ENCODE measurements at regions not wholly inside any gene's neighbourhood (a gene's known extent, or its start where the extent isn't known, plus 50 kb on each side); places are given as distances from the start of the nearest gene placed in this dataset.
"Not testable (repeated sequence)": the region's sequence is repeated elsewhere in the genome, so short reads cannot be mapped to it uniquely, and the experiment has no call there.

- peaks cover 0 to 4% of the 10 kb centered on the region in 2 donors for H3K4me1 ChIP-seq (ENCODE audit: control insufficient read depth in 2 of 2, insufficient read depth in 1 of 2, low read depth in 1 of 2, low read length in 2 of 2)
- DNase-seq (ENCODE audit: low spot score), result no peak
- no peak overlapping the region for H2BK12ac ChIP-seq (ENCODE audit: low read length)
- no peaks in the 10 kb centered on the region for H3K9me3 ChIP-seq (replicated peaks in 1 of 2; ENCODE audit: control insufficient read depth in 2 of 2, insufficient read depth in 1 of 2, low read depth in 1 of 2, low read length in 2 of 2)
- no peak overlapping the region for H2AK5ac ChIP-seq (ENCODE audit: low read depth, low read length)
- no peak overlapping the region for H3K18ac ChIP-seq (ENCODE audit: low read length)
- no peaks in the 10 kb centered on the region for H3K36me3 ChIP-seq (replicated peaks in 1 of 2; ENCODE audit: control insufficient read depth in 2 of 2, insufficient read depth in 2 of 2, low read length in 2 of 2)
- no peak overlapping the region for H3K27ac ChIP-seq (replicated peaks; ENCODE audit: low read length)
- no peak overlapping the region for H3K14ac ChIP-seq (ENCODE audit: low read length)
- H2BK5ac ChIP-seq (ENCODE audit: low read length), result no peak overlapping the region
- H3K23ac ChIP-seq (ENCODE audit: low read depth, low read length, poor library complexity), result no peak overlapping the region
- no peak overlapping the region for H2BK120ac ChIP-seq (ENCODE audit: low read depth, low read length)
- no peak overlapping the region for H2AFZ ChIP-seq (ENCODE audit: low read length)
- no peak overlapping the region for H2BK15ac ChIP-seq (ENCODE audit: low read length)
- no peaks in the 10 kb centered on the region for H3K27me3 ChIP-seq (ENCODE audit: control insufficient read depth in 3 of 3, insufficient read depth in 3 of 3, low read depth in 1 of 3, low read length in 3 of 3)
- no peak overlapping the region for H4K8ac ChIP-seq (ENCODE audit: low read depth, low read length)
- no peak overlapping the region for H3K4ac ChIP-seq (ENCODE audit: low read length)
- WGBS, 2 donors (ENCODE audit: extremely low coverage in 2 of 2, insufficient read length in 2 of 2, insufficient replicate concordance in 1 of 2), result no CpG with 5 or more reads among the region's 3 CpGs
- no peak overlapping the region for H4K91ac ChIP-seq (ENCODE audit: low read depth, low read length, poor library complexity)
- no peak overlapping the region for H3K4me2 ChIP-seq (ENCODE audit: insufficient read depth, low read length, poor library complexity, severe bottlenecking)
- no peak overlapping the region for H3K4me3 ChIP-seq (ENCODE audit: low read length in 2 of 2)
- H3K9ac ChIP-seq (ENCODE audit: low read depth, low read length, poor library complexity), result no peak overlapping the region
- H3K79me1 ChIP-seq (ENCODE audit: low read depth, low read length), result no peaks in the 10 kb centered on the region
Observed at GRCh38 chr4:102403116-102403515, 57.8 kb upstream of the SLC39A8 start.

- no peaks in the 10 kb centered on the region for H3K9me3 ChIP-seq (replicated peaks in 1 of 2; ENCODE audit: control insufficient read depth in 2 of 2, insufficient read depth in 1 of 2, low read depth in 1 of 2, low read length in 2 of 2)
- no peak for DNase-seq (ENCODE audit: low spot score)
- H3K4me3 ChIP-seq (ENCODE audit: low read length in 2 of 2), result no peak overlapping the region
- H2AFZ ChIP-seq (ENCODE audit: low read length), result no peak overlapping the region
- H3K14ac ChIP-seq (ENCODE audit: low read length), result no peak overlapping the region
- H3K4ac ChIP-seq (ENCODE audit: low read length), result no peak overlapping the region
- H3K9ac ChIP-seq (ENCODE audit: low read depth, low read length, poor library complexity), result no peak overlapping the region
- no peak overlapping the region for H2AK5ac ChIP-seq (ENCODE audit: low read depth, low read length)
- peaks cover 0 to 4% of the 10 kb centered on the region in 2 donors for H3K4me1 ChIP-seq (ENCODE audit: control insufficient read depth in 2 of 2, insufficient read depth in 1 of 2, low read depth in 1 of 2, low read length in 2 of 2)
- H3K79me1 ChIP-seq (ENCODE audit: low read depth, low read length), result no peaks in the 10 kb centered on the region
- no peaks in the 10 kb centered on the region for H3K27me3 ChIP-seq (ENCODE audit: control insufficient read depth in 3 of 3, insufficient read depth in 3 of 3, low read depth in 1 of 3, low read length in 3 of 3)
- H4K8ac ChIP-seq (ENCODE audit: low read depth, low read length), result no peak overlapping the region
- H3K18ac ChIP-seq (ENCODE audit: low read length), result no peak overlapping the region
- WGBS, 2 donors (ENCODE audit: extremely low coverage in 2 of 2, insufficient read length in 2 of 2, insufficient replicate concordance in 1 of 2), result no CpG with 5 or more reads among the region's 1 CpG
- H3K4me2 ChIP-seq (ENCODE audit: insufficient read depth, low read length, poor library complexity, severe bottlenecking), result no peak overlapping the region
- no peak overlapping the region for H2BK120ac ChIP-seq (ENCODE audit: low read depth, low read length)
- no peak overlapping the region for H2BK15ac ChIP-seq (ENCODE audit: low read length)
- H2BK12ac ChIP-seq (ENCODE audit: low read length), result no peak overlapping the region
- H4K91ac ChIP-seq (ENCODE audit: low read depth, low read length, poor library complexity), result no peak overlapping the region
- H3K27ac ChIP-seq (replicated peaks; ENCODE audit: low read length), result no peak overlapping the region
- no peak overlapping the region for H2BK5ac ChIP-seq (ENCODE audit: low read length)
- no peak overlapping the region for H3K23ac ChIP-seq (ENCODE audit: low read depth, low read length, poor library complexity)
- no peaks in the 10 kb centered on the region for H3K36me3 ChIP-seq (replicated peaks in 1 of 2; ENCODE audit: control insufficient read depth in 2 of 2, insufficient read depth in 2 of 2, low read length in 2 of 2)
Observed at GRCh38 chr4:102404431-102404969, 59.2 kb upstream of the SLC39A8 start.

GRCh38 chr4:102405821-102406401 lies 60.6 kb upstream of the SLC39A8 start:
- Histone ChIP-seq H3K18ac (ENCODE audit: low read length) (no peak overlapping the region), H2BK12ac (ENCODE audit: low read length) (no peak overlapping the region), H3K4ac (ENCODE audit: low read length) (no peak overlapping the region), H3K23ac (ENCODE audit: low read depth, low read length, poor library complexity) (no peak overlapping the region), H2AFZ (ENCODE audit: low read length) (no peak overlapping the region), H2AK5ac (ENCODE audit: low read depth, low read length) (no peak overlapping the region), H2BK120ac (ENCODE audit: low read depth, low read length) (no peak overlapping the region), H3K36me3 (replicated peaks in 1 of 2; ENCODE audit: control insufficient read depth in 2 of 2, insufficient read depth in 2 of 2, low read length in 2 of 2) (no peaks in the 10 kb centered on the region), H3K4me2 (ENCODE audit: insufficient read depth, low read length, poor library complexity, severe bottlenecking) (no peak overlapping the region), H3K4me3 (ENCODE audit: low read length in 2 of 2) (no peak overlapping the region), H3K27ac (replicated peaks; ENCODE audit: low read length) (no peak overlapping the region), H2BK5ac (ENCODE audit: low read length) (no peak overlapping the region), H3K9me3 (replicated peaks in 1 of 2; ENCODE audit: control insufficient read depth in 2 of 2, insufficient read depth in 1 of 2, low read depth in 1 of 2, low read length in 2 of 2) (no peaks in the 10 kb centered on the region), H4K91ac (ENCODE audit: low read depth, low read length, poor library complexity) (no peak overlapping the region), H3K9ac (ENCODE audit: low read depth, low read length, poor library complexity) (no peak overlapping the region), H3K14ac (ENCODE audit: low read length) (no peak overlapping the region), H2BK15ac (ENCODE audit: low read length) (no peak overlapping the region), H3K4me1 (ENCODE audit: control insufficient read depth in 2 of 2, insufficient read depth in 1 of 2, low read depth in 1 of 2, low read length in 2 of 2) (peaks cover 0 to 4% of the 10 kb centered on the region in 2 donors), H3K27me3 (ENCODE audit: control insufficient read depth in 3 of 3, insufficient read depth in 3 of 3, low read depth in 1 of 3, low read length in 3 of 3) (no peaks in the 10 kb centered on the region), H3K79me1 (ENCODE audit: low read depth, low read length) (no peaks in the 10 kb centered on the region), H4K8ac (ENCODE audit: low read depth, low read length) (no peak overlapping the region)
- no CpG with 5 or more reads among the region's 3 CpGs for WGBS, 2 donors (ENCODE audit: extremely low coverage in 2 of 2, insufficient read length in 2 of 2, insufficient replicate concordance in 1 of 2)
- DNase-seq (ENCODE audit: low spot score), result no peak

- H2BK120ac ChIP-seq (ENCODE audit: low read depth, low read length); H2AFZ ChIP-seq (ENCODE audit: low read length); H4K91ac ChIP-seq (ENCODE audit: low read depth, low read length, poor library complexity); H2BK15ac ChIP-seq (ENCODE audit: low read length); H3K4ac ChIP-seq (ENCODE audit: low read length); H3K4me3 ChIP-seq (ENCODE audit: low read length in 2 of 2); H3K9ac ChIP-seq (ENCODE audit: low read depth, low read length, poor library complexity); H2BK5ac ChIP-seq (ENCODE audit: low read length); H3K79me1 ChIP-seq (ENCODE audit: low read depth, low read length); H3K18ac ChIP-seq (ENCODE audit: low read length); H3K9me3 ChIP-seq (replicated peaks in 1 of 2; ENCODE audit: control insufficient read depth in 2 of 2, insufficient read depth in 1 of 2, low read depth in 1 of 2, low read length in 2 of 2); H4K8ac ChIP-seq (ENCODE audit: low read depth, low read length); H3K23ac ChIP-seq (ENCODE audit: low read depth, low read length, poor library complexity); H3K4me2 ChIP-seq (ENCODE audit: insufficient read depth, low read length, poor library complexity, severe bottlenecking); H3K4me1 ChIP-seq (ENCODE audit: control insufficient read depth in 2 of 2, insufficient read depth in 1 of 2, low read depth in 1 of 2, low read length in 2 of 2); H3K27ac ChIP-seq (replicated peaks; ENCODE audit: low read length); DNase-seq (ENCODE audit: low spot score); H3K36me3 ChIP-seq (replicated peaks in 1 of 2; ENCODE audit: control insufficient read depth in 2 of 2, insufficient read depth in 2 of 2, low read length in 2 of 2); H2AK5ac ChIP-seq (ENCODE audit: low read depth, low read length); H3K27me3 ChIP-seq (ENCODE audit: control insufficient read depth in 3 of 3, insufficient read depth in 3 of 3, low read depth in 1 of 3, low read length in 3 of 3); H2BK12ac ChIP-seq (ENCODE audit: low read length); H3K14ac ChIP-seq (ENCODE audit: low read length): not testable (repeated sequence)
- WGBS, 2 donors (ENCODE audit: extremely low coverage in 2 of 2, insufficient read length in 2 of 2, insufficient replicate concordance in 1 of 2), result no CpG with 5 or more reads among the region's 1 CpG
Observed at GRCh38 chr4:102410884-102411283, 65.6 kb upstream of the SLC39A8 start.

Data from neuronal stem cell (in vitro differentiated cells).